Lung (tissue), 11 donors: ENCODE measurements at regions not wholly inside any gene's neighbourhood (a gene's known extent, or its start where the extent isn't known, plus 50 kb on each side); places are given as distances from the start of the nearest gene placed in this dataset.

Source experiments
- ATAC-seq: fragments of 200-7000 bp; cut with Tn5 transposase; one replicate; pipeline ENCODE4 v1.9.1; 2020; ENCODE audit warnings: moderate number of reproducible peaks; ENCODE audit not compliant: insufficient read depth, low FRiP score
- DNase-seq, 3 donors: peaks; one replicate each; pipeline ENCODE4 v3.0.0-alpha.2; 2013 to 2017
- H3K27ac ChIP-seq, 2 donors: one replicate each; pipeline ENCODE4 v1.5.1; 2013; ENCODE audit warnings: mild to moderate bottlenecking in 2 of 2, moderate library complexity in 2 of 2, control low read depth in 1 of 2, inconsistent platforms in 1 of 2, low read depth in 1 of 2, low read length in 1 of 2
- H3K27me3 ChIP-seq, 3 donors: one replicate each; pipeline ENCODE4 v1.5.1; 2013; ENCODE audit warnings: low read length in 2 of 3; ENCODE audit not compliant: control insufficient read depth in 3 of 3, insufficient read depth in 3 of 3
- H3K36me3 ChIP-seq, 4 donors: one replicate each; pipeline ENCODE4 v1.5.1; 2013; ENCODE audit warnings: low read length in 4 of 4, mild to moderate bottlenecking in 1 of 4, moderate library complexity in 1 of 4; ENCODE audit not compliant: control insufficient read depth in 4 of 4, insufficient read depth in 4 of 4
- H3K4me1 ChIP-seq, 5 donors: one replicate each; pipeline ENCODE4 v1.5.1; 2013; ENCODE audit warnings: low read length in 5 of 5, mild to moderate bottlenecking in 2 of 5, moderate library complexity in 1 of 5; ENCODE audit not compliant: control insufficient read depth in 5 of 5, insufficient read depth in 5 of 5
- H3K4me3 ChIP-seq: one replicate; pipeline ENCODE4 v1.5.1; 2013; ENCODE audit warnings: mild to moderate bottlenecking, control low read depth, moderate library complexity
- H3K9ac ChIP-seq, 2 donors: one replicate each; pipeline ENCODE4 v1.5.1; 2013; ENCODE audit warnings: low read length in 2 of 2, control low read depth in 1 of 2; ENCODE audit not compliant: insufficient read depth in 1 of 2
- H3K9me3 ChIP-seq, 4 donors: one replicate each; pipeline ENCODE4 v1.5.1; 2013; ENCODE audit warnings: low read length in 3 of 4, mild to moderate bottlenecking in 1 of 4, moderate library complexity in 1 of 4; ENCODE audit not compliant: control insufficient read depth in 4 of 4, insufficient read depth in 3 of 4
- CTCF ChIP-seq: IDR thresholded peaks from 2 replicates; pipeline ENCODE4 v1.5.1; 2012; ENCODE audit warnings: mild to moderate bottlenecking; ENCODE audit errors: control extremely low read depth, extremely low read depth
- WGBS, 2 donors: extraction: QIAGEN DNeasy Blood & Tissue Kit; methylation state at CpG; one replicate each; pipeline ENCODE4 v1.1.7; 2013; 5-methylcytosine and 5-hydroxymethylcytosine counted together
- donor health status: control.
- donor health status: control.
- donor health status: Bipolar disorder and iron deficiency.
- donor health status: healthy.
- donor health status: DM: yes; HTN: yes; CAD: no.

- 54 to 63% methylated on average over 5 of the region's 5 CpGs for WGBS, 2 donors
- TF ChIP-seq CTCF = no peak
- Histone ChIP-seq H3K9ac (no peak overlapping the region), H3K4me1 (peaks cover 0 to 3% (median 0%) of the 10 kb centered on the region in 5 donors), H3K9me3 (no peaks in the 10 kb centered on the region), H3K27ac (no peak overlapping the region), H3K4me3 (no peak overlapping the region), H3K36me3 (no peaks in the 10 kb centered on the region), H3K27me3 (no peaks in the 10 kb centered on the region)
- peak in 1 of 3 donors; percentile 13 for DNase-seq
- no peak for ATAC-seq
Measured at GRCh38 chr4:45410701-45411210, 684.4 kb upstream of the GNPDA2 start.

GRCh38 chr4:45409536-45409935 lies 683.2 kb upstream of the GNPDA2 start:
- 88 to 94% methylated on average over 1 of the region's 1 CpG for WGBS, 2 donors
- no peak overlapping the region for H3K4me3 ChIP-seq
- no peak for TF ChIP-seq CTCF

GRCh38 chr4:45408996-45409395 lies 682.6 kb upstream of the GNPDA2 start:
- Histone ChIP-seq H3K36me3 (no peaks in the 10 kb centered on the region), H3K4me3 (no peak overlapping the region), H3K4me1 (peaks cover 0 to 3% (median 0%) of the 10 kb centered on the region in 5 donors), H3K27ac (no peak overlapping the region), H3K9me3 (no peaks in the 10 kb centered on the region), H3K9ac (no peak overlapping the region), H3K27me3 (no peaks in the 10 kb centered on the region)
- no peak for DNase-seq
- TF ChIP-seq CTCF = no peak
- 78% methylated on average over 2 of the region's 2 CpGs for WGBS, 2 donors
- no peak for ATAC-seq

More at GRCh38 chr4:45409536-45409935, 683.2 kb upstream of the GNPDA2 start:
- peaks cover 0 to 3% (median 0%) of the 10 kb centered on the region in 5 donors for H3K4me1 ChIP-seq
- no peak for DNase-seq
- no peak overlapping the region for H3K9ac ChIP-seq
- no peaks in the 10 kb centered on the region for H3K27me3 ChIP-seq
- no peaks in the 10 kb centered on the region for H3K36me3 ChIP-seq
- ATAC-seq = no peak
- no peaks in the 10 kb centered on the region for H3K9me3 ChIP-seq
- no peak overlapping the region for H3K27ac ChIP-seq

- TF ChIP-seq CTCF = no peak
- DNase-seq (no peak), ATAC-seq (no peak)
- no peak overlapping the region for H3K4me3 ChIP-seq
- H3K36me3 ChIP-seq = no peaks in the 10 kb centered on the region
- H3K27ac ChIP-seq = no peak overlapping the region
- H3K9me3 ChIP-seq = peaks cover 0 to 6% (median 4%) of the 10 kb centered on the region in 4 donors
- 42 to 61% methylated on average over 3 of the region's 3 CpGs for WGBS, 2 donors
- H3K27me3 ChIP-seq = no peaks in the 10 kb centered on the region
- H3K9ac ChIP-seq = no peak overlapping the region
- H3K4me1 ChIP-seq = no peaks in the 10 kb centered on the region
Measured at GRCh38 chr4:45399116-45399515, 672.8 kb upstream of the GNPDA2 start.
